SK-N-SH (cell line): ENCODE measurements at regions not wholly inside any gene's neighbourhood (a gene's known extent, or its start where the extent isn't known, plus 50 kb on each side); places are given as distances from the start of the nearest gene placed in this dataset.

ENCODE experiments used
- CTCF ChIA-PET: fragments of 300-600, 350-600 bp; formaldehyde crosslinking; extraction: SDS; loops from one replicate; lab custom pipeline; 2021; lab: Yijun Ruan, JAX
- POLR2A ChIA-PET: fragments of 350-600 bp; sonication (Branson Sonifier 250); formaldehyde crosslinking; extraction: SDS; loops from one replicate; lab custom pipeline; 2020; ENCODE audit warnings: antibody characterized with exemption, inconsistent platforms; lab: Yijun Ruan, JAX
- DNase-seq: peaks from one replicate; pipeline ENCODE4 v3.0.0; 2012
- H2AFZ ChIP-seq: fragments of 200-600 bp; sonication (generic); 2 replicates; pipeline ENCODE4 v1.8.1; 2016; ENCODE audit warnings: antibody characterized with exemption, mild to moderate bottlenecking, low read depth
- H3F3A ChIP-seq: fragments of 200-600 bp; sonication (generic); replicated peaks from 2 replicates; pipeline ENCODE3; 2016; ENCODE audit warnings: antibody characterized with exemption, mild to moderate bottlenecking; ENCODE audit not compliant: insufficient read depth
- H3K27ac ChIP-seq, 2 experiments: fragments of 200-500 bp in 1 of 2; fragments of 200-600 bp in 1 of 2; sonication (Bioruptor generic) in 1 of 2; sonication (generic), shearing (Covaris generic) in 1 of 2; 2 replicates each; pipeline versions ENCODE4 v1.5.1 to v1.6.1; 2014 to 2016; ENCODE audit warnings: low read depth in 2 of 2, inconsistent platforms in 1 of 2, low read length in 1 of 2, mild to moderate bottlenecking in 1 of 2, mixed read lengths in 1 of 2
- H3K27me3 ChIP-seq: fragments of 200-600 bp; sonication (generic), shearing (Covaris generic); 2 replicates; pipeline ENCODE4 v1.6.1; 2016; ENCODE audit warnings: mixed run types; ENCODE audit not compliant: insufficient read depth
- H3K36me3 ChIP-seq, 2 experiments: fragments of 200-500 bp in 1 of 2; fragments of 200-600 bp in 1 of 2; sonication (Bioruptor generic) in 1 of 2; sonication (generic) in 1 of 2; replicated peaks in 1 of 2; 2 replicates each; pipeline versions ENCODE3 to v1.5.1; 2014 to 2016; ENCODE audit warnings: low read length in 1 of 2, mild to moderate bottlenecking in 1 of 2; ENCODE audit not compliant: insufficient read depth in 2 of 2, control insufficient read depth in 1 of 2
- H3K4me1 ChIP-seq, 2 experiments: fragments of 200-500 bp in 1 of 2; fragments of 200-600 bp in 1 of 2; sonication (Bioruptor generic) in 1 of 2; sonication (generic), shearing (Covaris generic) in 1 of 2; 2 replicates each; pipeline versions ENCODE4 v1.5.1 to v1.6.1; 2014 to 2016; ENCODE audit warnings: low read depth in 1 of 2, low read length in 1 of 2, mixed run types in 1 of 2; ENCODE audit not compliant: insufficient read depth in 2 of 2, control insufficient read depth in 1 of 2
- H3K4me2 ChIP-seq: fragments of 200-600 bp; sonication (generic), shearing (Covaris generic); 2 replicates; pipeline ENCODE4 v1.6.1; 2017; ENCODE audit warnings: mixed run types
- H3K4me3 ChIP-seq, 2 experiments: fragments of 200-500 bp in 1 of 2; fragments of 200-600 bp in 1 of 2; sonication (Bioruptor generic) in 1 of 2; sonication (generic), shearing (Covaris generic) in 1 of 2; 2 replicates each; pipeline versions ENCODE4 v1.5.1 to v1.8.1; 2014 to 2016; ENCODE audit warnings: low read depth in 2 of 2, inconsistent platforms in 1 of 2, low read length in 1 of 2, mild to moderate bottlenecking in 1 of 2, mixed read lengths in 1 of 2, moderate library complexity in 1 of 2
- H3K79me2 ChIP-seq: fragments of 200-600 bp; sonication (generic); 2 replicates; pipeline ENCODE4 v1.8.1; 2017; ENCODE audit warnings: mild to moderate bottlenecking; ENCODE audit not compliant: insufficient read depth
- H3K9ac ChIP-seq: fragments of 200-600 bp; sonication (generic); 2 replicates; pipeline ENCODE4 v1.6.1; 2017; ENCODE audit warnings: mixed run types
- H3K9me2 ChIP-seq: fragments of 200-600 bp; sonication (generic); 2 replicates; pipeline ENCODE4 v1.6.1; 2017; ENCODE audit warnings: mixed run types
- H3K9me3 ChIP-seq: fragments of 200-600 bp; sonication (generic); 2 replicates; pipeline ENCODE4 v1.6.1; 2017; ENCODE audit warnings: mixed run types, mild to moderate bottlenecking, moderate library complexity
- H4K20me1 ChIP-seq: fragments of 200-600 bp; sonication (generic); 2 replicates; pipeline ENCODE4 v1.6.1; 2017; ENCODE audit warnings: mild to moderate bottlenecking, mixed run types; ENCODE audit not compliant: insufficient read depth
- CHD2 ChIP-seq: fragments of 150-350 bp; IDR thresholded peaks from 2 replicates; pipeline ENCODE4 v1.6.1; 2018; ENCODE audit warnings: low read length; ENCODE audit not compliant: partially characterized antibody
- ELF1 ChIP-seq: IDR thresholded peaks from 2 replicates; pipeline ENCODE4 v1.4.0; 2012
- EP300 ChIP-seq, 2 experiments: IDR thresholded peaks; 2 replicates each; pipeline versions ENCODE4 v1.4.0 to v1.6.1; 2012; ENCODE audit warnings: borderline replicate concordance in 1 of 2, low read depth in 1 of 2, low read length in 1 of 2
- EZH2phosphoT487 ChIP-seq: fragments of 200-600 bp; sonication (generic); IDR thresholded peaks from 2 replicates; pipeline ENCODE4 v1.6.1; 2017; ENCODE audit warnings: low read depth, mixed run types, mild to moderate bottlenecking, antibody characterized with exemption, moderate library complexity, borderline replicate concordance
- FOXM1 ChIP-seq: IDR thresholded peaks from 2 replicates; pipeline ENCODE4 v1.4.0; 2012; ENCODE audit warnings: low read depth, mild to moderate bottlenecking
- GABPA ChIP-seq: IDR thresholded peaks from 2 replicates; pipeline ENCODE4 v1.4.0; 2012; ENCODE audit warnings: low read depth, mild to moderate bottlenecking
- MXI1 ChIP-seq: IDR thresholded peaks from 2 replicates; pipeline ENCODE4 v1.6.1; 2012; ENCODE audit warnings: mild to moderate bottlenecking, low read depth, low read length, improper control_type of control experiment
- NRF1 ChIP-seq: IDR thresholded peaks from 2 replicates; pipeline ENCODE4 v1.6.1; 2012; ENCODE audit warnings: low read depth, mild to moderate bottlenecking, low read length
- RFX5 ChIP-seq: IDR thresholded peaks from 2 replicates; pipeline ENCODE4 v1.6.1; 2012; ENCODE audit warnings: mild to moderate bottlenecking, improper control_type of control experiment, low read length
- RXRA ChIP-seq: IDR thresholded peaks from 2 replicates; pipeline ENCODE4 v1.4.0; 2012; ENCODE audit warnings: low read depth, mild to moderate bottlenecking, borderline replicate concordance
- SMC3 ChIP-seq: IDR thresholded peaks from 2 replicates; pipeline ENCODE4 v1.6.1; 2012; ENCODE audit warnings: low read depth, low read length, improper control_type of control experiment
- TAF1 ChIP-seq: IDR thresholded peaks from 2 replicates; pipeline ENCODE4 v1.6.1; 2012; ENCODE audit warnings: low read depth, mild to moderate bottlenecking, low read length, moderate library complexity, borderline replicate concordance
- TCF12 ChIP-seq: IDR thresholded peaks from 2 replicates; pipeline ENCODE4 v1.4.0; 2012
- TEAD4 ChIP-seq: IDR thresholded peaks from 2 replicates; pipeline ENCODE4 v1.4.0; 2012; ENCODE audit warnings: mild to moderate bottlenecking, borderline replicate concordance; ENCODE audit not compliant: insufficient read depth
- WGBS: methylation state at CpG from one replicate; pipeline ENCODE4 v1.1.6; 2017; ENCODE audit warnings: low lambda C conversion rate; 5-methylcytosine and 5-hydroxymethylcytosine counted together
- TF ChIP-seq, protein P1 (sequence below): IDR thresholded peaks from 2 replicates; pipeline ENCODE4 v1.4.0; 2012; ENCODE audit warnings: low read depth, borderline replicate concordance
- TF ChIP-seq, protein P2 (sequence below): fragments of 200-600 bp; sonication (generic); IDR thresholded peaks from 2 replicates; pipeline ENCODE4 v1.6.1; 2017; ENCODE audit warnings: antibody characterized with exemption, mild to moderate bottlenecking, moderate library complexity
- TF ChIP-seq, protein P3 (sequence below): IDR thresholded peaks from 2 replicates; pipeline ENCODE4 v1.4.0; 2012; ENCODE audit warnings: low read depth, borderline replicate concordance
- TF ChIP-seq, protein P4 (sequence below): IDR thresholded peaks from 2 replicates; pipeline ENCODE4 v1.4.0; 2012; ENCODE audit warnings: low read depth
- TF ChIP-seq, protein P5 (sequence below): fragments of 150-350 bp; IDR thresholded peaks from 2 replicates; pipeline ENCODE4 v1.6.1; 2017; ENCODE audit warnings: antibody characterized with exemption, low read length, low read depth, borderline replicate concordance

DNA sequence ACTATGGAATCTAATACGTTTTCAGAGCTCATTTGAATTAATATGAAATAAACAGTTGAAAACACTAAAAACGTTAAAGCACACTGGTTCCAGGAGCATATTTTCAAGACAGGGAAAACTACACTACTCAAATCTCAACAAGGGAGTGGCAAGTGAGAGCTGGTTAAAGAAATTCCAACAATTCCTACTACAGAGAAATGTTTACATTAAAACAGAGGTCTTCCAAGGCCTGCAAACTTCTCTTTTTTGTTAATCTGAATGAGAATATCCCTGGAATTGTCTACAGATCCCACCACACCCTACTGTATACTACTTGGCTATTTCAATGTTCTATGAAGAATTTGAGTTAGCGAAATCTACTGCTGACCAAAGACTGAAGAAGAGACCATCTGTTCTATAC lies 231.5 kb downstream of the ZEB2 start:
- H3K9me2 ChIP-seq = no peaks in the 10 kb centered on the region
- H3K4me1 ChIP-seq = no peaks in the 10 kb centered on the region; a peak in 1 of 4 replicates
- H2AFZ ChIP-seq = no peak overlapping the region
- ChIA-PET POLR2A (no interaction called here), CTCF (interaction anchor here (1.4 kb wide), 1 partner anchor 22 kb away, joined by 4 read pairs; no protein-coding TSS in a partner anchor)
- 90% methylated on average over 3 of the region's 3 CpGs for WGBS
- H3K27ac ChIP-seq = no peak overlapping the region
- H4K20me1 ChIP-seq = no peaks in the 10 kb centered on the region
- no peaks in the 10 kb centered on the region for H3K79me2 ChIP-seq
- no peaks in the 10 kb centered on the region for H3K27me3 ChIP-seq
- H3K4me2 ChIP-seq = no peak overlapping the region
- no peaks in the 10 kb centered on the region for H3F3A ChIP-seq
- H3K4me3 ChIP-seq = no peak overlapping the region
- H3K9ac ChIP-seq = no peak overlapping the region
- H3K36me3 ChIP-seq = no peaks in the 10 kb centered on the region
- no peak for TF ChIP-seq RFX5
- TF ChIP-seq, protein P1, sequence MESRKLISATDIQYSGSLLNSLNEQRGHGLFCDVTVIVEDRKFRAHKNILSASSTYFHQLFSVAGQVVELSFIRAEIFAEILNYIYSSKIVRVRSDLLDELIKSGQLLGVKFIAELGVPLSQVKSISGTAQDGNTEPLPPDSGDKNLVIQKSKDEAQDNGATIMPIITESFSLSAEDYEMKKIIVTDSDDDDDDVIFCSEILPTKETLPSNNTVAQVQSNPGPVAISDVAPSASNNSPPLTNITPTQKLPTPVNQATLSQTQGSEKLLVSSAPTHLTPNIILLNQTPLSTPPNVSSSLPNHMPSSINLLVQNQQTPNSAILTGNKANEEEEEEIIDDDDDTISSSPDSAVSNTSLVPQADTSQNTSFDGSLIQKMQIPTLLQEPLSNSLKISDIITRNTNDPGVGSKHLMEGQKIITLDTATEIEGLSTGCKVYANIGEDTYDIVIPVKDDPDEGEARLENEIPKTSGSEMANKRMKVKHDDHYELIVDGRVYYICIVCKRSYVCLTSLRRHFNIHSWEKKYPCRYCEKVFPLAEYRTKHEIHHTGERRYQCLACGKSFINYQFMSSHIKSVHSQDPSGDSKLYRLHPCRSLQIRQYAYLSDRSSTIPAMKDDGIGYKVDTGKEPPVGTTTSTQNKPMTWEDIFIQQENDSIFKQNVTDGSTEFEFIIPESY = no peak
- TF ChIP-seq RXRA = no peak
- TF ChIP-seq, protein P2, sequence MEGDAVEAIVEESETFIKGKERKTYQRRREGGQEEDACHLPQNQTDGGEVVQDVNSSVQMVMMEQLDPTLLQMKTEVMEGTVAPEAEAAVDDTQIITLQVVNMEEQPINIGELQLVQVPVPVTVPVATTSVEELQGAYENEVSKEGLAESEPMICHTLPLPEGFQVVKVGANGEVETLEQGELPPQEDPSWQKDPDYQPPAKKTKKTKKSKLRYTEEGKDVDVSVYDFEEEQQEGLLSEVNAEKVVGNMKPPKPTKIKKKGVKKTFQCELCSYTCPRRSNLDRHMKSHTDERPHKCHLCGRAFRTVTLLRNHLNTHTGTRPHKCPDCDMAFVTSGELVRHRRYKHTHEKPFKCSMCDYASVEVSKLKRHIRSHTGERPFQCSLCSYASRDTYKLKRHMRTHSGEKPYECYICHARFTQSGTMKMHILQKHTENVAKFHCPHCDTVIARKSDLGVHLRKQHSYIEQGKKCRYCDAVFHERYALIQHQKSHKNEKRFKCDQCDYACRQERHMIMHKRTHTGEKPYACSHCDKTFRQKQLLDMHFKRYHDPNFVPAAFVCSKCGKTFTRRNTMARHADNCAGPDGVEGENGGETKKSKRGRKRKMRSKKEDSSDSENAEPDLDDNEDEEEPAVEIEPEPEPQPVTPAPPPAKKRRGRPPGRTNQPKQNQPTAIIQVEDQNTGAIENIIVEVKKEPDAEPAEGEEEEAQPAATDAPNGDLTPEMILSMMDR = no peak
- TF ChIP-seq, protein P3, sequence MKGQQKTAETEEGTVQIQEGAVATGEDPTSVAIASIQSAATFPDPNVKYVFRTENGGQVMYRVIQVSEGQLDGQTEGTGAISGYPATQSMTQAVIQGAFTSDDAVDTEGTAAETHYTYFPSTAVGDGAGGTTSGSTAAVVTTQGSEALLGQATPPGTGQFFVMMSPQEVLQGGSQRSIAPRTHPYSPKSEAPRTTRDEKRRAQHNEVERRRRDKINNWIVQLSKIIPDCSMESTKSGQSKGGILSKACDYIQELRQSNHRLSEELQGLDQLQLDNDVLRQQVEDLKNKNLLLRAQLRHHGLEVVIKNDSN = no peak
- TF ChIP-seq TAF1 = no peak
- no peak for TF ChIP-seq TCF12
- TF ChIP-seq, protein P4, sequence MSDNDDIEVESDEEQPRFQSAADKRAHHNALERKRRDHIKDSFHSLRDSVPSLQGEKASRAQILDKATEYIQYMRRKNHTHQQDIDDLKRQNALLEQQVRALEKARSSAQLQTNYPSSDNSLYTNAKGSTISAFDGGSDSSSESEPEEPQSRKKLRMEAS = no peak
- no peak for TF ChIP-seq CHD2
- TF ChIP-seq FOXM1 = no peak
- no peak for TF ChIP-seq EZH2phosphoT487
- TF ChIP-seq NRF1 = no peak
- no peak for TF ChIP-seq TEAD4
- no peak for DNase-seq
- no peaks in the 10 kb centered on the region for H3K9me3 ChIP-seq

DNA sequence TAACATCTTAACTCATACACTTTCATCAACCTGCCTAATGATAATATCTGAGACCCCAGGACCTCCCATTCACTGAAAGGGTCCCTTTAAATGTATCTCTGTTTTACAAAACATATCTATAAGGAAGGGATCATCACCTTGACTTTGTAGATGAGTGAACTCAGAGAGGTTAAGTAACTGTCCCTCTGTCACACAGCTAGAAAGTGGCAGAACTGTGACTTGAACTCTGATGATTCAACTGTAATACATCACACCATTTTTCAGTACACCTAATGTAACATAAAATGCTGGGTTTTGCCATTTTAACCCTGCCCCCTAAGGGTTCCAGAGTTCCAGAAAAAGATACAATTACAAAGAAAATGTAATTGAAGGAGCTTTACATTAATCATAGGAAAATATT lies 234.6 kb downstream of the ZEB2 start:
- H3K9me3 ChIP-seq = no peaks in the 10 kb centered on the region
- CTCF ChIA-PET = interaction anchor here (0.7 kb wide), 1 partner anchor 9 kb away, joined by 3 read pairs; no protein-coding TSS in a partner anchor
- no peaks in the 10 kb centered on the region for H4K20me1 ChIP-seq
- H2AFZ ChIP-seq = no peak overlapping the region
- no peaks in the 10 kb centered on the region for H3K79me2 ChIP-seq
- H3K9ac ChIP-seq = no peak overlapping the region
- no peak overlapping the region for H3K4me2 ChIP-seq
- no peaks in the 10 kb centered on the region for H3K9me2 ChIP-seq
- H3K27me3 ChIP-seq = no peaks in the 10 kb centered on the region
- no peak overlapping the region for H3K4me3 ChIP-seq
- H3K36me3 ChIP-seq = no peaks in the 10 kb centered on the region
- H3F3A ChIP-seq = no peaks in the 10 kb centered on the region
- no peaks in the 10 kb centered on the region for H3K4me1 ChIP-seq
- no peak for TF ChIP-seq ELF1
- TF ChIP-seq, protein P5, sequence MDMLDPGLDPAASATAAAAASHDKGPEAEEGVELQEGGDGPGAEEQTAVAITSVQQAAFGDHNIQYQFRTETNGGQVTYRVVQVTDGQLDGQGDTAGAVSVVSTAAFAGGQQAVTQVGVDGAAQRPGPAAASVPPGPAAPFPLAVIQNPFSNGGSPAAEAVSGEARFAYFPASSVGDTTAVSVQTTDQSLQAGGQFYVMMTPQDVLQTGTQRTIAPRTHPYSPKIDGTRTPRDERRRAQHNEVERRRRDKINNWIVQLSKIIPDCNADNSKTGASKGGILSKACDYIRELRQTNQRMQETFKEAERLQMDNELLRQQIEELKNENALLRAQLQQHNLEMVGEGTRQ = no peak
- TF ChIP-seq SMC3 = no peak
- no peak for TF ChIP-seq MXI1
- no peak for TF ChIP-seq GABPA
- TF ChIP-seq TEAD4 = no peak
- no peak for TF ChIP-seq EP300 (IDR thresholded peaks at IDR 0.05; ENCODE audit: borderline replicate concordance in 1 of 2, low read depth in 1 of 2, low read length in 1 of 2)
- TF ChIP-seq TCF12 = no peak
- TF ChIP-seq, all 33 proteins: peak for 0
- no peak for DNase-seq
- H3K27ac ChIP-seq = no peak overlapping the region
- POLR2A ChIA-PET = no interaction called here
